NT2/D1 (cell line): ENCODE measurements at regions not wholly inside any gene's neighbourhood (a gene's known extent, or its start where the extent isn't known, plus 50 kb on each side); places are given as distances from the start of the nearest gene placed in this dataset.

Source experiments
- DNase-seq: peaks from one replicate; pipeline ENCODE4 v3.0.0-alpha.2; 2011; ENCODE audit warnings: low read depth, low spot score
- H3K27me3 ChIP-seq: 2 replicates; pipeline ENCODE4 v1.6.0; 2011; ENCODE audit warnings: mild to moderate bottlenecking; ENCODE audit not compliant: insufficient read length, insufficient read depth
- H3K36me3 ChIP-seq: 2 replicates; pipeline ENCODE4 v1.6.1; 2011; ENCODE audit warnings: mild to moderate bottlenecking, low read length, mixed read lengths; ENCODE audit not compliant: insufficient read depth, insufficient read length
- H3K4me1 ChIP-seq: 2 replicates; pipeline ENCODE4 v1.5.1; 2011; ENCODE audit not compliant: insufficient read depth, insufficient read length
- H3K4me3 ChIP-seq: 2 replicates; pipeline ENCODE4 v1.5.1; 2011; ENCODE audit warnings: low read depth; ENCODE audit not compliant: insufficient read length
- H3K9ac ChIP-seq: 2 replicates; pipeline ENCODE4 v1.6.0; 2011; ENCODE audit warnings: low read depth; ENCODE audit not compliant: insufficient read length
- H3K9me3 ChIP-seq: 2 replicates; pipeline ENCODE4 v1.5.1; 2011; ENCODE audit warnings: mild to moderate bottlenecking, low read length; ENCODE audit not compliant: insufficient read depth
- SUZ12 ChIP-seq: IDR thresholded peaks from 2 replicates; pipeline ENCODE4 v1.6.1; 2011; ENCODE audit not compliant: insufficient read length, insufficient read depth; ENCODE audit errors: extremely low read depth
- YY1 ChIP-seq: IDR thresholded peaks from 2 replicates; pipeline ENCODE4 v1.6.1; 2011; ENCODE audit not compliant: insufficient read length, insufficient read depth
- ZNF274 ChIP-seq: IDR thresholded peaks from 2 replicates; pipeline ENCODE4 v1.6.1; 2011; ENCODE audit warnings: mild to moderate bottlenecking, low read depth, low read length

GRCh38 chr13:34521171-34521570 is 420.9 kb upstream of the NBEA start:
- no peaks in the 10 kb centered on the region for H3K27me3 ChIP-seq
- H3K9me3 ChIP-seq = no peaks in the 10 kb centered on the region
- no peaks in the 10 kb centered on the region for H3K36me3 ChIP-seq

GRCh38 chr13:34522808-34523207 is 419.3 kb upstream of the NBEA start:
- TF ChIP-seq SUZ12 (no peak), YY1 (no peak), ZNF274 (no peak)
- H3K4me1 ChIP-seq = no peaks in the 10 kb centered on the region

More at GRCh38 chr13:34521171-34521570, 420.9 kb upstream of the NBEA start:
- DNase-seq = no peak
- H3K4me1 ChIP-seq = no peaks in the 10 kb centered on the region
- no peak overlapping the region for H3K4me3 ChIP-seq
- TF ChIP-seq SUZ12 (no peak), YY1 (no peak), ZNF274 (no peak)
- H3K9ac ChIP-seq = no peak overlapping the region

GRCh38 chr13:34523406-34523805 is 418.7 kb upstream of the NBEA start:
- no peak overlapping the region for H3K9ac ChIP-seq
- no peak overlapping the region for H3K4me3 ChIP-seq
- TF ChIP-seq ZNF274 = no peak
- no peak for TF ChIP-seq YY1
- no peak for TF ChIP-seq SUZ12
- DNase-seq = no peak
- no peaks in the 10 kb centered on the region for H3K9me3 ChIP-seq
- no peaks in the 10 kb centered on the region for H3K27me3 ChIP-seq
- no peaks in the 10 kb centered on the region for H3K36me3 ChIP-seq
- no peaks in the 10 kb centered on the region for H3K4me1 ChIP-seq

More at GRCh38 chr13:34522808-34523207, 419.3 kb upstream of the NBEA start:
- Histone ChIP-seq H3K27me3 (no peaks in the 10 kb centered on the region), H3K9me3 (no peaks in the 10 kb centered on the region), H3K4me3 (no peak overlapping the region), H3K36me3 (no peaks in the 10 kb centered on the region), H3K9ac (no peak overlapping the region)
- no peak for DNase-seq

GRCh38 chr13:34533941-34534340 is 408.1 kb upstream of the NBEA start:
- Histone ChIP-seq H3K4me3 (no peak overlapping the region), H3K9ac (no peak overlapping the region), H3K4me1 (no peaks in the 10 kb centered on the region), H3K9me3 (no peaks in the 10 kb centered on the region; the same call in 1 of the 2 replicates), H3K36me3 (no peaks in the 10 kb centered on the region), H3K27me3 (no peaks in the 10 kb centered on the region)
- DNase-seq = no peak
- TF ChIP-seq YY1 (no peak), ZNF274 (no peak), SUZ12 (no peak)

GRCh38 chr13:34542321-34542720 is 399.7 kb upstream of the NBEA start:
- DNase-seq = no peak
- H3K4me3 ChIP-seq = no peak overlapping the region
- H3K36me3 ChIP-seq = no peaks in the 10 kb centered on the region
- H3K9ac ChIP-seq = no peak overlapping the region
- no peaks in the 10 kb centered on the region for H3K27me3 ChIP-seq
- H3K9me3 ChIP-seq = no peaks in the 10 kb centered on the region
- TF ChIP-seq ZNF274 (no peak), SUZ12 (no peak), YY1 (no peak)
- no peaks in the 10 kb centered on the region for H3K4me1 ChIP-seq

GRCh38 chr13:34543836-34544235 is 398.2 kb upstream of the NBEA start:
- no peaks in the 10 kb centered on the region for H3K27me3 ChIP-seq
- TF ChIP-seq YY1 (no peak), ZNF274 (no peak), SUZ12 (no peak)
- DNase-seq = no peak

GRCh38 chr13:34545461-34545860 is 396.6 kb upstream of the NBEA start:
- Histone ChIP-seq H3K4me1 (no peaks in the 10 kb centered on the region), H3K9ac (no peak overlapping the region), H3K4me3 (no peak overlapping the region), H3K36me3 (no peaks in the 10 kb centered on the region), H3K9me3 (no peaks in the 10 kb centered on the region), H3K27me3 (no peaks in the 10 kb centered on the region)
- no peak for DNase-seq
- TF ChIP-seq YY1 (no peak), ZNF274 (no peak), SUZ12 (no peak)

More at GRCh38 chr13:34543836-34544235, 398.2 kb upstream of the NBEA start:
- Histone ChIP-seq H3K36me3 (no peaks in the 10 kb centered on the region), H3K4me3 (no peak overlapping the region), H3K9ac (no peak overlapping the region), H3K4me1 (no peaks in the 10 kb centered on the region), H3K9me3 (no peaks in the 10 kb centered on the region)

GRCh38 chr13:34546344-34547250 is 395.5 kb upstream of the NBEA start:
- Histone ChIP-seq H3K4me1 (no peaks in the 10 kb centered on the region), H3K4me3 (no peak overlapping the region), H3K9ac (no peak overlapping the region), H3K9me3 (no peaks in the 10 kb centered on the region), H3K27me3 (no peaks in the 10 kb centered on the region), H3K36me3 (no peaks in the 10 kb centered on the region)
- DNase-seq = no peak
- TF ChIP-seq SUZ12 (no peak), YY1 (no peak), ZNF274 (no peak)
